Mononuclear cell (primary cell): ENCODE measurements at regions not wholly inside any gene's neighbourhood (a gene's known extent, or its start where the extent isn't known, plus 50 kb on each side); places are given as distances from the start of the nearest gene placed in this dataset.

Experiments
- H3K27me3 ChIP-seq: 2 replicates; pipeline ENCODE4 v1.6.0; 2011; ENCODE audit warnings: low read length, control low read depth; ENCODE audit not compliant: insufficient read depth
- H3K4me1 ChIP-seq: 2 replicates; pipeline ENCODE4 v1.5.1; 2011; ENCODE audit warnings: mild to moderate bottlenecking, low read length, control low read depth; ENCODE audit not compliant: insufficient read depth
- H3K4me3 ChIP-seq: 2 replicates; pipeline ENCODE4 v1.5.1; 2011; ENCODE audit warnings: mild to moderate bottlenecking, low read length, moderate library complexity
- H3K9me3 ChIP-seq: 2 replicates; pipeline ENCODE4 v1.5.1; 2011; ENCODE audit warnings: low read depth, mild to moderate bottlenecking, control low read depth, low read length

- Histone ChIP-seq H3K4me3 (no peak overlapping the region), H3K4me1 (no peaks in the 10 kb centered on the region), H3K27me3 (no peaks in the 10 kb centered on the region), H3K9me3 (no peaks in the 10 kb centered on the region)
These were observed 515.5 kb upstream of the MYT1L start for GRCh38 chr2:2846332-2847208.

- H3K9me3 ChIP-seq, result no peaks in the 10 kb centered on the region
- H3K4me1 ChIP-seq, result no peaks in the 10 kb centered on the region
- H3K4me3 ChIP-seq, result no peak overlapping the region
- no peaks in the 10 kb centered on the region for H3K27me3 ChIP-seq
These were observed 514.8 kb upstream of the MYT1L start for GRCh38 chr2:2845806-2846315.

GRCh38 chr2:2845267-2845666 lies 514.2 kb upstream of the MYT1L start:
- no peaks in the 10 kb centered on the region for H3K4me1 ChIP-seq
- no peaks in the 10 kb centered on the region for H3K9me3 ChIP-seq
- no peaks in the 10 kb centered on the region for H3K27me3 ChIP-seq
- no peak overlapping the region for H3K4me3 ChIP-seq

- H3K4me1 ChIP-seq, result no peaks in the 10 kb centered on the region
- no peaks in the 10 kb centered on the region for H3K9me3 ChIP-seq
- no peak overlapping the region for H3K4me3 ChIP-seq
- no peaks in the 10 kb centered on the region for H3K27me3 ChIP-seq
These were observed 513.0 kb upstream of the MYT1L start for GRCh38 chr2:2843969-2844548.

- H3K4me3 ChIP-seq, result no peak overlapping the region
- no peaks in the 10 kb centered on the region for H3K9me3 ChIP-seq
- H3K4me1 ChIP-seq, result no peaks in the 10 kb centered on the region
- no peaks in the 10 kb centered on the region for H3K27me3 ChIP-seq
These were observed 511.4 kb upstream of the MYT1L start for GRCh38 chr2:2842466-2842865.

- Histone ChIP-seq H3K4me1 (no peaks in the 10 kb centered on the region), H3K4me3 (no peak overlapping the region), H3K9me3 (no peaks in the 10 kb centered on the region), H3K27me3 (no peaks in the 10 kb centered on the region)
These were observed 509.7 kb upstream of the MYT1L start for GRCh38 chr2:2840681-2841300.

GRCh38 chr2:2839782-2840531 lies 508.9 kb upstream of the MYT1L start:
- Histone ChIP-seq H3K9me3 (no peaks in the 10 kb centered on the region), H3K27me3 (no peaks in the 10 kb centered on the region)

GRCh38 chr2:2839393-2839781 lies 508.3 kb upstream of the MYT1L start:
- Histone ChIP-seq H3K9me3 (no peaks in the 10 kb centered on the region), H3K4me3 (no peak overlapping the region), H3K4me1 (no peaks in the 10 kb centered on the region), H3K27me3 (no peaks in the 10 kb centered on the region)

More at GRCh38 chr2:2839782-2840531, 508.9 kb upstream of the MYT1L start:
- no peaks in the 10 kb centered on the region for H3K4me1 ChIP-seq
- no peak overlapping the region for H3K4me3 ChIP-seq

- Histone ChIP-seq H3K27me3 (no peaks in the 10 kb centered on the region), H3K4me3 (no peak overlapping the region), H3K9me3 (no peaks in the 10 kb centered on the region), H3K4me1 (no peaks in the 10 kb centered on the region)
These were observed 507.4 kb upstream of the MYT1L start for GRCh38 chr2:2838548-2838845.

- no peaks in the 10 kb centered on the region for H3K4me1 ChIP-seq
- H3K4me3 ChIP-seq, result no peak overlapping the region
These were observed 506.9 kb upstream of the MYT1L start for GRCh38 chr2:2837746-2838547.

GRCh38 chr2:2836343-2837070 lies 505.4 kb upstream of the MYT1L start:
- Histone ChIP-seq H3K4me1 (no peaks in the 10 kb centered on the region), H3K27me3 (no peaks in the 10 kb centered on the region), H3K4me3 (no peak overlapping the region), H3K9me3 (no peaks in the 10 kb centered on the region)

More at GRCh38 chr2:2837746-2838547, 506.9 kb upstream of the MYT1L start:
- Histone ChIP-seq H3K9me3 (no peaks in the 10 kb centered on the region), H3K27me3 (no peaks in the 10 kb centered on the region)

- H3K4me1 ChIP-seq, result no peaks in the 10 kb centered on the region
- H3K4me3 ChIP-seq, result no peak overlapping the region
- no peaks in the 10 kb centered on the region for H3K9me3 ChIP-seq
- no peaks in the 10 kb centered on the region for H3K27me3 ChIP-seq
These were observed 503.6 kb upstream of the MYT1L start for GRCh38 chr2:2834516-2835254.

GRCh38 chr2:2834105-2834504 lies 503.0 kb upstream of the MYT1L start:
- H3K4me3 ChIP-seq, result no peak overlapping the region

More at GRCh38 chr2:2834105-2834504, 503.0 kb upstream of the MYT1L start:
- Histone ChIP-seq H3K4me1 (no peaks in the 10 kb centered on the region), H3K9me3 (no peaks in the 10 kb centered on the region), H3K27me3 (no peaks in the 10 kb centered on the region)
